Upper lobe of left lung (tissue), 4 donors: ENCODE measurements at regions not wholly inside any gene's neighbourhood (a gene's known extent, or its start where the extent isn't known, plus 50 kb on each side); places are given as distances from the start of the nearest gene placed in this dataset.

ENCODE experiments used
- CTCF ChIP-seq, 6 experiments: fragments of 450-650 bp in 4 of 6; fragments of 200-600 bp in 2 of 6; sonication (generic) in 2 of 6; IDR thresholded peaks; one replicate each; pipeline ENCODE4 v1.5.1; 2016 to 2019; ENCODE audit warnings: antibody characterized with exemption in 6 of 6
- EP300 ChIP-seq, 4 donors: sonication (generic); formaldehyde crosslinking; IDR thresholded peaks; one replicate each; pipeline ENCODE4 v1.5.1; 2017; ENCODE audit warnings: antibody characterized with exemption in 4 of 4, control low read depth in 2 of 4
- POLR2A ChIP-seq, 4 donors: fragments of 450-650 bp; IDR thresholded peaks; one replicate each; pipeline ENCODE4 v1.5.1; 2016 to 2017; ENCODE audit warnings: antibody characterized with exemption in 4 of 4, mild to moderate bottlenecking in 2 of 4
- POLR2AphosphoS5 ChIP-seq, 2 donors: sonication (generic); formaldehyde crosslinking; IDR thresholded peaks; one replicate each; pipeline ENCODE4 v1.5.1; 2017; ENCODE audit warnings: antibody characterized with exemption in 2 of 2

DNA sequence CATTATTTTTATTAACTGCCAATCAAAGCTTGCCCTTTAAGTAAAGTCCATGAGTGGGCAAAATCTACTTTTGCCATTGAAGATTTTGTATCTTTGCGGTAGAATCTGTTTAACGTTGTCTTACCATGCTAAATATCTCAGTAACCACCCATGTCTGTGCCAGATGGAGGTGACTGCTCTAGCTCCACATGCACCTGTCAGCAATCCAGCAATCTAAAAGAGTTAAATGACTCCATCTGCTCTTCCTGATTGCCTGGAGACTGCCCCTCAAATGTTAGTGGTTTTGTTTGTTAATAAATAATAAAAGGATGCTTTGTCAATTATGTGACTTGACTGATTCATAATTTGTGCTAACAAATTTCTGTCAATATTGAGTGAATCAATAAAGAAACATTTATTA is 141.7 kb downstream of the RBM43 start:
- no peak for TF ChIP-seq EP300 (IDR thresholded peaks at IDR 0.05)
- no peak for TF ChIP-seq CTCF (IDR thresholded peaks at IDR 0.05)
- no peak for TF ChIP-seq POLR2AphosphoS5 (IDR thresholded peaks at IDR 0.05)
- TF ChIP-seq POLR2A (IDR thresholded peaks at IDR 0.05), result no peak
